H9 (cell line): ENCODE measurements at regions not wholly inside any gene's neighbourhood (a gene's known extent, or its start where the extent isn't known, plus 50 kb on each side); places are given as distances from the start of the nearest gene placed in this dataset.

Source experiments
- DNase-seq: peaks from one replicate; pipeline ENCODE4 v3.0.0-alpha.2; 2017
- H2AFZ ChIP-seq: one replicate; pipeline ENCODE4 v1.6.1; 2013; ENCODE audit warnings: mild to moderate bottlenecking, low read length, control low read depth, moderate library complexity
- H2AK5ac ChIP-seq: 2 replicates; pipeline ENCODE4 v1.6.1; 2013; ENCODE audit warnings: low read length, control low read depth, mixed read lengths; ENCODE audit not compliant: insufficient read length
- H2BK120ac ChIP-seq: one replicate; pipeline ENCODE4 v1.6.1; 2013; ENCODE audit warnings: low read depth, mild to moderate bottlenecking, low read length, control low read depth, inconsistent platforms; ENCODE audit not compliant: poor library complexity, severe bottlenecking
- H2BK12ac ChIP-seq: 2 replicates; pipeline ENCODE4 v1.6.1; 2013; ENCODE audit warnings: low read length, control low read depth, mixed read lengths, low read depth; ENCODE audit not compliant: insufficient read length
- H2BK15ac ChIP-seq: 2 replicates; pipeline ENCODE4 v1.6.1; 2013; ENCODE audit warnings: low read depth, low read length, control low read depth
- H2BK20ac ChIP-seq: one replicate; pipeline ENCODE4 v1.6.1; 2013; ENCODE audit warnings: low read depth, mild to moderate bottlenecking, low read length, control low read depth, inconsistent platforms; ENCODE audit not compliant: poor library complexity, severe bottlenecking
- H2BK5ac ChIP-seq: 2 replicates; pipeline ENCODE4 v1.6.1; 2013; ENCODE audit warnings: low read length, control low read depth, mixed read lengths; ENCODE audit not compliant: insufficient read length
- H3K14ac ChIP-seq: 2 replicates; pipeline ENCODE4 v1.6.1; 2013; ENCODE audit warnings: low read length, control low read depth; ENCODE audit not compliant: insufficient read depth
- H3K18ac ChIP-seq: 2 replicates; pipeline ENCODE4 v1.6.1; 2013; ENCODE audit warnings: low read depth, mild to moderate bottlenecking, mixed read lengths, low read length, control low read depth; ENCODE audit not compliant: insufficient read length
- H3K23ac ChIP-seq: 2 replicates; pipeline ENCODE4 v1.6.1; 2013; ENCODE audit warnings: low read length, control low read depth, mixed read lengths, low read depth; ENCODE audit not compliant: insufficient read length
- H3K23me2 ChIP-seq: 2 replicates; pipeline ENCODE4 v1.6.1; 2013; ENCODE audit warnings: low read depth, mild to moderate bottlenecking, mixed read lengths, low read length, control low read depth; ENCODE audit not compliant: insufficient read length, poor library complexity, severe bottlenecking
- H3K27ac ChIP-seq: 2 replicates; pipeline ENCODE4 v1.5.1; 2013; ENCODE audit warnings: low read length, control low read depth, mixed read lengths, low read depth; ENCODE audit not compliant: insufficient read length
- H3K27me3 ChIP-seq: 2 replicates; pipeline ENCODE4 v1.6.1; 2013; ENCODE audit warnings: low read length, control low read depth, inconsistent platforms; ENCODE audit not compliant: insufficient read depth
- H3K4ac ChIP-seq: 2 replicates; pipeline ENCODE4 v1.6.1; 2013; ENCODE audit warnings: low read depth, mild to moderate bottlenecking, control low read depth, inconsistent platforms, low read length, moderate library complexity
- H3K4me1 ChIP-seq: 2 replicates; pipeline ENCODE4 v1.6.1; 2013; ENCODE audit warnings: low read length, control low read depth, inconsistent platforms; ENCODE audit not compliant: insufficient read depth
- H3K4me2 ChIP-seq: 2 replicates; pipeline ENCODE4 v1.6.1; 2013; ENCODE audit warnings: low read length, control low read depth, mixed read lengths; ENCODE audit not compliant: insufficient read length, insufficient read depth
- H3K56ac ChIP-seq: 2 replicates; pipeline ENCODE4 v1.6.1; 2013; ENCODE audit warnings: low read depth, mild to moderate bottlenecking, mixed read lengths, low read length, control low read depth; ENCODE audit not compliant: insufficient read length
- H3K79me1 ChIP-seq: 2 replicates; pipeline ENCODE4 v1.6.1; 2013; ENCODE audit warnings: low read depth, mild to moderate bottlenecking, moderate library complexity, low read length, control low read depth, inconsistent platforms; ENCODE audit not compliant: insufficient read depth, poor library complexity, severe bottlenecking
- H3K79me2 ChIP-seq: 2 replicates; pipeline ENCODE4 v1.6.1; 2013; ENCODE audit warnings: low read length, control low read depth, inconsistent platforms; ENCODE audit not compliant: insufficient read depth
- H3K9ac ChIP-seq: 2 replicates; pipeline ENCODE4 v1.6.1; 2013; ENCODE audit warnings: low read length, control low read depth, mixed read lengths; ENCODE audit not compliant: insufficient read length; ENCODE audit errors: extremely low read depth
- H3K9me3 ChIP-seq: one replicate; pipeline ENCODE4 v1.6.1; 2013; ENCODE audit warnings: low read depth, low read length, inconsistent platforms; ENCODE audit not compliant: control insufficient read depth
- H3T11ph ChIP-seq: one replicate; pipeline ENCODE4 v1.6.1; 2013; ENCODE audit warnings: mild to moderate bottlenecking, low read length, control low read depth, inconsistent platforms
- H4K20me1 ChIP-seq: one replicate; pipeline ENCODE4 v1.6.1; 2013; ENCODE audit not compliant: control insufficient read depth, insufficient read length, insufficient read depth
- H4K5ac ChIP-seq: 2 replicates; pipeline ENCODE4 v1.6.1; 2013; ENCODE audit warnings: low read depth, mild to moderate bottlenecking, mixed read lengths, low read length, control low read depth; ENCODE audit not compliant: insufficient read length
- H4K8ac ChIP-seq: replicated peaks from 2 replicates; pipeline ENCODE4 v1.6.1; 2013; ENCODE audit warnings: low read length, control low read depth, mixed read lengths, low read depth; ENCODE audit not compliant: insufficient read length
- H4K91ac ChIP-seq: 2 replicates; pipeline ENCODE4 v1.6.1; 2013; ENCODE audit warnings: low read depth, mild to moderate bottlenecking, moderate library complexity, mixed read lengths, low read length, control low read depth; ENCODE audit not compliant: insufficient read length
- H3K27ac Mint-ChIP-seq, 3 experiments: 2 replicates in 2 of 3; 3 replicates in 1 of 3; pipeline ENCODE4 v1.8.0; 2020 to 2021; ENCODE audit warnings: mixed read lengths in 3 of 3, mild to moderate bottlenecking in 1 of 3, moderate library complexity in 1 of 3
- H3K27me3 Mint-ChIP-seq: 2 replicates; pipeline ENCODE4 v1.8.0; 2021; ENCODE audit warnings: low read depth, mild to moderate bottlenecking, moderate library complexity, mixed read lengths
- H3K36me3 Mint-ChIP-seq, 3 experiments: 2 replicates in 2 of 3; 3 replicates in 1 of 3; pipeline ENCODE4 v1.8.0; 2020 to 2021; ENCODE audit warnings: low read depth in 3 of 3, mixed read lengths in 3 of 3; ENCODE audit not compliant: insufficient read depth in 1 of 3
- H3K4me1 Mint-ChIP-seq, 2 experiments: 2 replicates each; pipeline ENCODE4 v1.8.0; 2020; ENCODE audit warnings: mixed read lengths in 2 of 2
- H3K4me3 Mint-ChIP-seq, 2 experiments: 2 replicates in 1 of 2; 3 replicates in 1 of 2; pipeline ENCODE4 v1.8.0; 2020 to 2021; ENCODE audit warnings: mild to moderate bottlenecking in 2 of 2, mixed read lengths in 2 of 2, moderate library complexity in 1 of 2
- H3K9me3 Mint-ChIP-seq, 2 experiments: 2 replicates in 1 of 2; 3 replicates in 1 of 2; pipeline ENCODE4 v1.8.0; 2020; ENCODE audit warnings: mild to moderate bottlenecking in 2 of 2, mixed read lengths in 2 of 2, moderate library complexity in 1 of 2
- CTCF ChIP-seq: fragments of 200-600 bp; sonication (generic); conservative IDR thresholded peaks from 3 replicates; pipeline ENCODE4 v1.8.0; 2021; ENCODE audit warnings: antibody characterized with exemption, mild to moderate bottlenecking
- WGBS: extraction: QIAGEN DNeasy Blood & Tissue Kit; methylation state at CpG from one replicate; pipeline ENCODE4 v1.1.7; 2013; ENCODE audit warnings: missing lambda C conversion rate, low lambda C conversion rate, mixed read lengths; ENCODE audit not compliant: insufficient read length; ENCODE audit errors: extremely low coverage; 5-methylcytosine and 5-hydroxymethylcytosine counted together

DNA sequence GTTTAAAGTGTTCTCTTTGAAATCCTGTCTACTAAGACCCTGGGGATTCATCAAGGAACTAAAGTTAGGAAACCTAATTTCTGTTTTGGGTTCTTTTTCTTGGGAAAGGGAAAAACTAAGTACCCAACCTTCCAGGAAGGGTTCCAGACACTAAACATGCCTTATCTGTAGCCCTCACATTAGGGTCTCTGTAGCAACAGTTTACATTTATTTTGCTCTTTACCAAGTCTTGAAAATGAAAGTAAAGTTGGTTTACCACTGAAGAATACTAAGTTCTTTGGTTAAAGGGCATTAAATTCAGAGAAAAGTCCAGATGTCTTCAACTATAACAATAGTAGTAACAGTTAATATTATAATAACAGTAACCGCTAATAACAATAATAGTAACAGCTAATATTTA, 207.5 kb upstream of the CDKN3 start:
- H3K27me3 Mint-ChIP-seq: no peaks in the 10 kb centered on the region
- Histone ChIP-seq H3K18ac (no peak overlapping the region), H2BK12ac (no peak overlapping the region), H2BK120ac (no peak overlapping the region), H3K9me3 (no peaks in the 10 kb centered on the region), H4K20me1 (no peaks in the 10 kb centered on the region), H3K23me2 (no peaks in the 10 kb centered on the region), H3K23ac (no peak overlapping the region), H3K4ac (no peak overlapping the region), H3K14ac (no peak overlapping the region), H3K27ac (no peak overlapping the region), H2BK15ac (no peak overlapping the region), H3K79me1 (no peaks in the 10 kb centered on the region), H4K8ac (no peak overlapping the region), H2BK5ac (no peak overlapping the region), H3K4me2 (no peak overlapping the region), H2AFZ (no peak overlapping the region), H2BK20ac (no peak overlapping the region), H3K56ac (no peak overlapping the region), H4K5ac (no peak overlapping the region), H2AK5ac (no peak overlapping the region), H3K27me3 (no peaks in the 10 kb centered on the region), H3T11ph (no peak overlapping the region), H3K79me2 (no peaks in the 10 kb centered on the region), H3K4me1 (peaks cover 5% of the 10 kb centered on the region; the same call in 1 of the 2 replicates), H4K91ac (no peak overlapping the region), H3K9ac (no peak overlapping the region)
- no peaks in the 10 kb centered on the region for H3K9me3 Mint-ChIP-seq
- no peak for DNase-seq
- TF ChIP-seq CTCF: no peak
- no peak overlapping the region for H3K4me3 Mint-ChIP-seq
- no peak overlapping the region for H3K27ac Mint-ChIP-seq
- no peaks in the 10 kb centered on the region for H3K36me3 Mint-ChIP-seq
- H3K4me1 Mint-ChIP-seq: peaks cover 8 to 14% of the 10 kb centered on the region in 2 experiments
- whole genome bisulfite sequencing: no CpG with 5 or more reads among the region's 1 CpG
